GM12878 (cell line): ENCODE measurements at regions not wholly inside any gene's neighbourhood (a gene's known extent, or its start where the extent isn't known, plus 50 kb on each side); places are given as distances from the start of the nearest gene placed in this dataset.

ENCODE experiments used
- ETV6 ChIP-seq, 2 experiments: fragments of 450-650 bp in 1 of 2; IDR thresholded peaks in 1 of 2; conservative IDR thresholded peaks in 1 of 2; 2 replicates each; pipeline ENCODE4 v1.6.1; 2014; ENCODE audit warnings: antibody characterized with exemption in 1 of 2, borderline replicate concordance in 1 of 2, low read depth in 1 of 2, mild to moderate bottlenecking in 1 of 2, moderate library complexity in 1 of 2
- YY1 ChIP-seq: IDR thresholded peaks from 2 replicates; pipeline ENCODE4 v1.6.1; 2011; ENCODE audit warnings: low read depth, mild to moderate bottlenecking, low read length
- ZBED1 ChIP-seq: IDR thresholded peaks from 2 replicates; pipeline ENCODE4 v1.6.1; 2016; ENCODE audit warnings: borderline replicate concordance

GRCh38 chr2:122100346-122100745, 344.9 kb downstream of the TSN start:
- TF ChIP-seq ZBED1 (no peak), ETV6 (conservative IDR thresholded peaks at IDR 0.05 in 1 of 2, IDR thresholded peaks at IDR 0.05 in 1 of 2; ENCODE audit: borderline replicate concordance in 1 of 2, low read depth in 1 of 2) (no peak), YY1 (no peak)
